ENCODE measurements at regions not wholly inside any gene's neighbourhood (a gene's known extent, or its start where the extent isn't known, plus 50 kb on each side); places are given as distances from the start of the nearest gene placed in this dataset.

GRCh38 chr3:10574101-10574620, 68.8 kb upstream of the ATP2B2 start:
- Mint-ChIP-seq H3K9me3 (no peaks in the 10 kb centered on the region), H3K36me3 (ENCODE audit: low read depth) (no peaks in the 10 kb centered on the region), H3K27ac (no peak overlapping the region), H3K4me3 (no peak overlapping the region), H3K27me3 (peaks cover 3% of the 10 kb centered on the region), H3K4me1 (ENCODE audit: low read depth) (no peaks in the 10 kb centered on the region)
- intact Hi-C loops (cut with micrococcal nuclease) = no loop called here

- peaks cover 3% of the 10 kb centered on the region for H3K27me3 Mint-ChIP-seq
- no peaks in the 10 kb centered on the region for H3K9me3 Mint-ChIP-seq
- no peak overlapping the region for H3K4me3 Mint-ChIP-seq
- no peaks in the 10 kb centered on the region for H3K4me1 Mint-ChIP-seq (ENCODE audit: low read depth)
- intact Hi-C loops (cut with micrococcal nuclease) = no loop called here
- H3K27ac Mint-ChIP-seq = no peak overlapping the region
- no peaks in the 10 kb centered on the region for H3K36me3 Mint-ChIP-seq (ENCODE audit: low read depth)
These were observed 70.3 kb upstream of the ATP2B2 start for GRCh38 chr3:10575601-10576160.

GRCh38 chr3:10577486-10577885, 72.1 kb upstream of the ATP2B2 start:
- Mint-ChIP-seq H3K9me3 (no peaks in the 10 kb centered on the region), H3K27me3 (peaks cover 11% of the 10 kb centered on the region), H3K27ac (no peak overlapping the region), H3K4me3 (no peak overlapping the region), H3K36me3 (ENCODE audit: low read depth) (no peaks in the 10 kb centered on the region), H3K4me1 (ENCODE audit: low read depth) (no peaks in the 10 kb centered on the region)
- intact Hi-C loops (cut with micrococcal nuclease) = no loop called here

- intact Hi-C loops (cut with micrococcal nuclease) = no loop called here
- H3K4me1 Mint-ChIP-seq (ENCODE audit: low read depth) = no peaks in the 10 kb centered on the region
- H3K36me3 Mint-ChIP-seq (ENCODE audit: low read depth) = no peaks in the 10 kb centered on the region
- H3K9me3 Mint-ChIP-seq = no peaks in the 10 kb centered on the region
- peaks cover 14% of the 10 kb centered on the region for H3K27me3 Mint-ChIP-seq
- no peak overlapping the region for H3K27ac Mint-ChIP-seq
- no peak overlapping the region for H3K4me3 Mint-ChIP-seq
These were observed 75.0 kb upstream of the ATP2B2 start for GRCh38 chr3:10580426-10580825.

- H3K4me1 Mint-ChIP-seq (ENCODE audit: low read depth) = no peaks in the 10 kb centered on the region
- H3K9me3 Mint-ChIP-seq = no peaks in the 10 kb centered on the region
- no peaks in the 10 kb centered on the region for H3K36me3 Mint-ChIP-seq (ENCODE audit: low read depth)
- H3K27me3 Mint-ChIP-seq = peaks cover 19% of the 10 kb centered on the region
- no peak overlapping the region for H3K4me3 Mint-ChIP-seq
- H3K27ac Mint-ChIP-seq = no peak overlapping the region
- intact Hi-C loops (cut with micrococcal nuclease) = no loop called here
These were observed 75.9 kb upstream of the ATP2B2 start for GRCh38 chr3:10581251-10581650.

GRCh38 chr3:10581716-10582115, 76.3 kb upstream of the ATP2B2 start:
- Mint-ChIP-seq H3K27ac (no peak overlapping the region), H3K36me3 (ENCODE audit: low read depth) (no peaks in the 10 kb centered on the region), H3K4me1 (ENCODE audit: low read depth) (no peaks in the 10 kb centered on the region), H3K9me3 (no peaks in the 10 kb centered on the region), H3K4me3 (no peak overlapping the region), H3K27me3 (peaks cover 20% of the 10 kb centered on the region)
- intact Hi-C loops (cut with micrococcal nuclease) = no loop called here

- H3K4me1 Mint-ChIP-seq (ENCODE audit: low read depth) = no peaks in the 10 kb centered on the region
- no peaks in the 10 kb centered on the region for H3K9me3 Mint-ChIP-seq
- peaks cover 21% of the 10 kb centered on the region for H3K27me3 Mint-ChIP-seq
- no peaks in the 10 kb centered on the region for H3K36me3 Mint-ChIP-seq (ENCODE audit: low read depth)
- no peak overlapping the region for H3K4me3 Mint-ChIP-seq
- intact Hi-C loops (cut with micrococcal nuclease) = no loop called here
- H3K27ac Mint-ChIP-seq = no peak overlapping the region
These were observed 77.3 kb upstream of the ATP2B2 start for GRCh38 chr3:10582733-10583132.

- Mint-ChIP-seq H3K9me3 (no peaks in the 10 kb centered on the region), H3K27ac (no peak overlapping the region), H3K27me3 (peaks cover 21% of the 10 kb centered on the region), H3K36me3 (ENCODE audit: low read depth) (no peaks in the 10 kb centered on the region), H3K4me1 (ENCODE audit: low read depth) (no peaks in the 10 kb centered on the region), H3K4me3 (no peak overlapping the region)
- intact Hi-C loops (cut with micrococcal nuclease) = no loop called here
These were observed 78.7 kb upstream of the ATP2B2 start for GRCh38 chr3:10583798-10584708.

- Mint-ChIP-seq H3K36me3 (ENCODE audit: low read depth) (no peaks in the 10 kb centered on the region), H3K9me3 (no peaks in the 10 kb centered on the region), H3K27me3 (peaks cover 21% of the 10 kb centered on the region), H3K4me3 (no peak overlapping the region), H3K4me1 (ENCODE audit: low read depth) (no peaks in the 10 kb centered on the region), H3K27ac (no peak overlapping the region)
- intact Hi-C loops (cut with micrococcal nuclease) = no loop called here
These were observed 80.6 kb upstream of the ATP2B2 start for GRCh38 chr3:10585945-10586344.

GRCh38 chr3:10594915-10595314, 89.5 kb upstream of the ATP2B2 start:
- Mint-ChIP-seq H3K27ac (no peak overlapping the region), H3K9me3 (no peaks in the 10 kb centered on the region), H3K27me3 (peaks cover 3% of the 10 kb centered on the region), H3K4me1 (ENCODE audit: low read depth) (no peaks in the 10 kb centered on the region), H3K36me3 (ENCODE audit: low read depth) (no peaks in the 10 kb centered on the region), H3K4me3 (no peak overlapping the region)
- intact Hi-C loops (cut with micrococcal nuclease) = no loop called here

GRCh38 chr3:10596746-10597448, 91.5 kb upstream of the ATP2B2 start:
- no peaks in the 10 kb centered on the region for H3K4me1 Mint-ChIP-seq (ENCODE audit: low read depth)
- H3K27ac Mint-ChIP-seq = no peak overlapping the region
- no peaks in the 10 kb centered on the region for H3K36me3 Mint-ChIP-seq (ENCODE audit: low read depth)
- peaks cover 3% of the 10 kb centered on the region for H3K27me3 Mint-ChIP-seq
- H3K9me3 Mint-ChIP-seq = no peaks in the 10 kb centered on the region
- H3K4me3 Mint-ChIP-seq = no peak overlapping the region
- intact Hi-C loops (cut with micrococcal nuclease) = no loop called here

- H3K4me3 Mint-ChIP-seq = no peak overlapping the region
- no peaks in the 10 kb centered on the region for H3K9me3 Mint-ChIP-seq
- H3K27me3 Mint-ChIP-seq = peaks cover 5% of the 10 kb centered on the region
- no peaks in the 10 kb centered on the region for H3K4me1 Mint-ChIP-seq (ENCODE audit: low read depth)
- intact Hi-C loops (cut with micrococcal nuclease) = no loop called here
- H3K36me3 Mint-ChIP-seq (ENCODE audit: low read depth) = no peaks in the 10 kb centered on the region
- no peak overlapping the region for H3K27ac Mint-ChIP-seq
These were observed 92.3 kb upstream of the ATP2B2 start for GRCh38 chr3:10597733-10598132.

GRCh38 chr3:10599017-10599416, 93.6 kb upstream of the ATP2B2 start:
- Mint-ChIP-seq H3K4me3 (no peak overlapping the region), H3K27ac (no peak overlapping the region), H3K36me3 (ENCODE audit: low read depth) (no peaks in the 10 kb centered on the region), H3K27me3 (peaks cover 8% of the 10 kb centered on the region), H3K9me3 (no peaks in the 10 kb centered on the region), H3K4me1 (ENCODE audit: low read depth) (no peaks in the 10 kb centered on the region)
- intact Hi-C loops (cut with micrococcal nuclease) = no loop called here

GRCh38 chr3:10599444-10599843, 94.1 kb upstream of the ATP2B2 start:
- Mint-ChIP-seq H3K27me3 (peaks cover 12% of the 10 kb centered on the region), H3K4me1 (ENCODE audit: low read depth) (no peaks in the 10 kb centered on the region), H3K36me3 (ENCODE audit: low read depth) (no peaks in the 10 kb centered on the region), H3K27ac (no peak overlapping the region), H3K9me3 (no peaks in the 10 kb centered on the region), H3K4me3 (no peak overlapping the region)
- intact Hi-C loops (cut with micrococcal nuclease) = no loop called here

Measured in dendritic cell treated with granulocyte-macrophage colony-stimulating factor and Interleukin-4, amounts not matched to agents 40 ng/mL and 50 ng/mL, for 4 days (primary cell).